ENCODE measurements at regions not wholly inside any gene's neighbourhood (a gene's known extent, or its start where the extent isn't known, plus 50 kb on each side); places are given as distances from the start of the nearest gene placed in this dataset.

GRCh38 chr18:75801178-75801577, 373.7 kb upstream of the SMIM21 start:
- H3K27ac Mint-ChIP-seq: no peak overlapping the region

GRCh38 chr18:75800331-75800648, 372.8 kb upstream of the SMIM21 start:
- Mint-ChIP-seq H3K4me1 (peaks cover 40% of the 10 kb centered on the region), H3K27me3 (ENCODE audit: low read depth) (no peaks in the 10 kb centered on the region), H3K9me3 (peaks cover 9% of the 10 kb centered on the region), H3K4me3 (no peak overlapping the region), H3K27ac (peak overlapping the region; percentile 22), H3K36me3 (no peaks in the 10 kb centered on the region)
- DNase-seq (ENCODE audit: low spot score in 2 of 2, unreplicated experiment in 2 of 2): no peak
- no peak for TF ChIP-seq CTCF (IDR thresholded peaks at IDR 0.05; ENCODE audit: unreplicated experiment)

More at GRCh38 chr18:75801178-75801577, 373.7 kb upstream of the SMIM21 start:
- H3K4me3 Mint-ChIP-seq: no peak overlapping the region
- peaks cover 43% of the 10 kb centered on the region for H3K4me1 Mint-ChIP-seq
- no peak for DNase-seq (ENCODE audit: low spot score in 2 of 2, unreplicated experiment in 2 of 2)
- H3K27me3 Mint-ChIP-seq (ENCODE audit: low read depth): no peaks in the 10 kb centered on the region
- H3K9me3 Mint-ChIP-seq: peaks cover 6% of the 10 kb centered on the region
- no peaks in the 10 kb centered on the region for H3K36me3 Mint-ChIP-seq
- TF ChIP-seq CTCF (IDR thresholded peaks at IDR 0.05; ENCODE audit: unreplicated experiment): no peak

GRCh38 chr18:75799449-75800330, 372.2 kb upstream of the SMIM21 start:
- Mint-ChIP-seq H3K27ac (peak overlapping the region; percentile 40), H3K4me3 (no peak overlapping the region), H3K36me3 (no peaks in the 10 kb centered on the region), H3K9me3 (peaks cover 10% of the 10 kb centered on the region), H3K4me1 (peaks cover 35% of the 10 kb centered on the region), H3K27me3 (ENCODE audit: low read depth) (no peaks in the 10 kb centered on the region)
- no peak for DNase-seq (ENCODE audit: low spot score in 2 of 2, unreplicated experiment in 2 of 2)
- TF ChIP-seq CTCF (IDR thresholded peaks at IDR 0.05; ENCODE audit: unreplicated experiment): no peak

GRCh38 chr18:75797046-75797445, 369.5 kb upstream of the SMIM21 start:
- H3K4me1 Mint-ChIP-seq: peaks cover 23% of the 10 kb centered on the region
- H3K36me3 Mint-ChIP-seq: peaks cover 2% of the 10 kb centered on the region
- H3K27me3 Mint-ChIP-seq (ENCODE audit: low read depth): no peaks in the 10 kb centered on the region
- peaks cover 28% of the 10 kb centered on the region for H3K9me3 Mint-ChIP-seq
- H3K4me3 Mint-ChIP-seq: no peak overlapping the region
- H3K27ac Mint-ChIP-seq: no peak overlapping the region
- no peak for TF ChIP-seq CTCF (IDR thresholded peaks at IDR 0.05; ENCODE audit: unreplicated experiment)
- DNase-seq (ENCODE audit: low spot score in 2 of 2, unreplicated experiment in 2 of 2): no peak

- Mint-ChIP-seq H3K27me3 (ENCODE audit: low read depth) (no peaks in the 10 kb centered on the region), H3K9me3 (peaks cover 23% of the 10 kb centered on the region), H3K27ac (no peak overlapping the region), H3K4me3 (no peak overlapping the region), H3K36me3 (peaks cover 2% of the 10 kb centered on the region), H3K4me1 (no peaks in the 10 kb centered on the region)
- DNase-seq (ENCODE audit: low spot score in 2 of 2, unreplicated experiment in 2 of 2): no peak
- no peak for TF ChIP-seq CTCF (IDR thresholded peaks at IDR 0.05; ENCODE audit: unreplicated experiment)
Observed at GRCh38 chr18:75790796-75791195, 363.3 kb upstream of the SMIM21 start.
